ENCODE measurements at regions not wholly inside any gene's neighbourhood (a gene's known extent, or its start where the extent isn't known, plus 50 kb on each side); places are given as distances from the start of the nearest gene placed in this dataset.

GRCh38 chr13:40102854-40103253 is 447.4 kb downstream of the COG6 start:
- TF ChIP-seq, protein P1, sequence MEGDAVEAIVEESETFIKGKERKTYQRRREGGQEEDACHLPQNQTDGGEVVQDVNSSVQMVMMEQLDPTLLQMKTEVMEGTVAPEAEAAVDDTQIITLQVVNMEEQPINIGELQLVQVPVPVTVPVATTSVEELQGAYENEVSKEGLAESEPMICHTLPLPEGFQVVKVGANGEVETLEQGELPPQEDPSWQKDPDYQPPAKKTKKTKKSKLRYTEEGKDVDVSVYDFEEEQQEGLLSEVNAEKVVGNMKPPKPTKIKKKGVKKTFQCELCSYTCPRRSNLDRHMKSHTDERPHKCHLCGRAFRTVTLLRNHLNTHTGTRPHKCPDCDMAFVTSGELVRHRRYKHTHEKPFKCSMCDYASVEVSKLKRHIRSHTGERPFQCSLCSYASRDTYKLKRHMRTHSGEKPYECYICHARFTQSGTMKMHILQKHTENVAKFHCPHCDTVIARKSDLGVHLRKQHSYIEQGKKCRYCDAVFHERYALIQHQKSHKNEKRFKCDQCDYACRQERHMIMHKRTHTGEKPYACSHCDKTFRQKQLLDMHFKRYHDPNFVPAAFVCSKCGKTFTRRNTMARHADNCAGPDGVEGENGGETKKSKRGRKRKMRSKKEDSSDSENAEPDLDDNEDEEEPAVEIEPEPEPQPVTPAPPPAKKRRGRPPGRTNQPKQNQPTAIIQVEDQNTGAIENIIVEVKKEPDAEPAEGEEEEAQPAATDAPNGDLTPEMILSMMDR (conservative IDR thresholded peaks at IDR 0.05 in 1 of 2, IDR thresholded peaks at IDR 0.05 in 1 of 2; ENCODE audit: low read depth in 1 of 2, low read length in 2 of 2): no peak
- TF ChIP-seq EZH2 (IDR thresholded peaks at IDR 0.05; ENCODE audit: low read length, missing control alignments): no peak

Data from fibroblast of lung (primary cell).